Umbilical cord (tissue), 1 donor: ENCODE measurements at regions not wholly inside any gene's neighbourhood (a gene's known extent, or its start where the extent isn't known, plus 50 kb on each side); places are given as distances from the start of the nearest gene placed in this dataset.
"Not testable (repeated sequence)": the region's sequence is repeated elsewhere in the genome, so short reads cannot be mapped to it uniquely, and the experiment has no call there.

Experiments used
- DNase-seq: peaks from one replicate; pipeline ENCODE4 v3.0.0-alpha.2; 2015; ENCODE audit warnings: low spot score

- DNase-seq, result no peak
These were observed 415.7 kb upstream of the ESRRG start for GRCh38 chr1:217138799-217139466.

GRCh38 chr1:217138173-217138765 lies 415.0 kb upstream of the ESRRG start:
- no peak for DNase-seq

GRCh38 chr1:217137210-217137881 lies 414.1 kb upstream of the ESRRG start:
- no peak for DNase-seq

- no peak for DNase-seq
These were observed 413.6 kb upstream of the ESRRG start for GRCh38 chr1:217136895-217137205.

- no peak for DNase-seq
These were observed 413.0 kb upstream of the ESRRG start for GRCh38 chr1:217135987-217136894.

- DNase-seq, result no peak
These were observed 412.3 kb upstream of the ESRRG start for GRCh38 chr1:217135569-217135915.

GRCh38 chr1:217134857-217135568 lies 411.8 kb upstream of the ESRRG start:
- no peak for DNase-seq

- DNase-seq, result peak; percentile 23
These were observed 411.0 kb upstream of the ESRRG start for GRCh38 chr1:217133958-217134856.

- DNase-seq, result no peak
These were observed 409.9 kb upstream of the ESRRG start for GRCh38 chr1:217133092-217133491.

- not testable (repeated sequence) for DNase-seq
These were observed 400.1 kb upstream of the ESRRG start for GRCh38 chr1:217123340-217123739.

- DNase-seq, result no peak
These were observed 394.8 kb upstream of the ESRRG start for GRCh38 chr1:217117973-217118465.

- peak; percentile 18 for DNase-seq
These were observed 392.5 kb upstream of the ESRRG start for GRCh38 chr1:217115404-217116380.

- DNase-seq, result no peak
These were observed 386.7 kb upstream of the ESRRG start for GRCh38 chr1:217109928-217110327.

GRCh38 chr1:217106231-217106901 lies 383.1 kb upstream of the ESRRG start:
- DNase-seq, result peak; percentile 18

- no peak for DNase-seq
These were observed 382.2 kb upstream of the ESRRG start for GRCh38 chr1:217105437-217105836.

GRCh38 chr1:217097819-217098218 lies 374.6 kb upstream of the ESRRG start:
- no peak for DNase-seq

GRCh38 chr1:217096200-217096599 lies 373.0 kb upstream of the ESRRG start:
- no peak for DNase-seq

GRCh38 chr1:217095050-217095622 lies 371.9 kb upstream of the ESRRG start:
- DNase-seq, result no peak
